Stimulated activated CD8-positive, alpha-beta memory T cell treated with anti-CD3 and anti-CD28 coated beads, Interleukin-4, amount 100 ng/mL, for 48 hours (primary cell): ENCODE measurements at regions not wholly inside any gene's neighbourhood (a gene's known extent, or its start where the extent isn't known, plus 50 kb on each side); places are given as distances from the start of the nearest gene placed in this dataset.

Experiments used
- DNase-seq: peaks from one replicate; pipeline ENCODE4 v3.0.0-alpha.2; 2020

GRCh38 chr12:28885928-28886327 lies 263.1 kb upstream of the FAR2 start:
- DNase-seq: no peak

- no peak for DNase-seq
Measured at GRCh38 chr12:28887461-28887990, 261.6 kb upstream of the FAR2 start.

- DNase-seq: no peak
Measured at GRCh38 chr12:28890664-28891063, 258.4 kb upstream of the FAR2 start.

GRCh38 chr12:28891126-28891525 lies 258.0 kb upstream of the FAR2 start:
- DNase-seq: no peak

- no peak for DNase-seq
Measured at GRCh38 chr12:28893365-28893764, 255.7 kb upstream of the FAR2 start.

- DNase-seq: no peak
Measured at GRCh38 chr12:28893856-28894255, 255.2 kb upstream of the FAR2 start.

- no peak for DNase-seq
Measured at GRCh38 chr12:28896421-28896820, 252.7 kb upstream of the FAR2 start.

- DNase-seq: no peak
Measured at GRCh38 chr12:28898038-28898437, 251.0 kb upstream of the FAR2 start.

GRCh38 chr12:28899951-28900350 lies 249.1 kb upstream of the FAR2 start:
- no peak for DNase-seq

- DNase-seq: no peak
Measured at GRCh38 chr12:28905220-28905955, 243.7 kb upstream of the FAR2 start.

- no peak for DNase-seq
Measured at GRCh38 chr12:28908646-28909045, 240.4 kb upstream of the FAR2 start.

GRCh38 chr12:28909291-28909690 lies 239.8 kb upstream of the FAR2 start:
- DNase-seq: no peak

- DNase-seq: no peak
Measured at GRCh38 chr12:28925719-28926376, 223.2 kb upstream of the FAR2 start.

GRCh38 chr12:28930704-28931103 lies 218.4 kb upstream of the FAR2 start:
- no peak for DNase-seq

GRCh38 chr12:28933176-28933575 lies 215.9 kb upstream of the FAR2 start:
- DNase-seq: no peak

GRCh38 chr12:28933864-28934527 lies 215.1 kb upstream of the FAR2 start:
- DNase-seq: no peak

GRCh38 chr12:28936221-28936620 lies 212.9 kb upstream of the FAR2 start:
- DNase-seq: no peak

- DNase-seq: no peak
Measured at GRCh38 chr12:28936711-28937110, 212.4 kb upstream of the FAR2 start.

- DNase-seq: no peak
Measured at GRCh38 chr12:28937196-28937595, 211.9 kb upstream of the FAR2 start.

GRCh38 chr12:28938056-28938455 lies 211.0 kb upstream of the FAR2 start:
- DNase-seq: no peak

GRCh38 chr12:28938581-28939235 lies 210.4 kb upstream of the FAR2 start:
- no peak for DNase-seq

- no peak for DNase-seq
Measured at GRCh38 chr12:28939427-28939826, 209.7 kb upstream of the FAR2 start.

- DNase-seq: no peak
Measured at GRCh38 chr12:28941248-28941647, 207.8 kb upstream of the FAR2 start.
